Tongue (tissue), 1 donor: ENCODE measurements at regions not wholly inside any gene's neighbourhood (a gene's known extent, or its start where the extent isn't known, plus 50 kb on each side); places are given as distances from the start of the nearest gene placed in this dataset.
"Not testable (repeated sequence)": the region's sequence is repeated elsewhere in the genome, so short reads cannot be mapped to it uniquely, and the experiment has no call there.

ENCODE experiments used
- DNase-seq: peaks from one replicate; pipeline ENCODE4 v3.0.0-alpha.2; 2015

GRCh38 chr3:177626045-177626444, 428.8 kb upstream of the TBL1XR1 start:
- no peak for DNase-seq

- not testable (repeated sequence) for DNase-seq
Observed at GRCh38 chr3:177628095-177628719, 430.9 kb upstream of the TBL1XR1 start.

GRCh38 chr3:177629276-177629675, 432.0 kb upstream of the TBL1XR1 start:
- DNase-seq: no peak

GRCh38 chr3:177633671-177634207, 436.5 kb upstream of the TBL1XR1 start:
- DNase-seq: no peak

GRCh38 chr3:177635601-177636106, 438.4 kb upstream of the TBL1XR1 start:
- DNase-seq: not testable (repeated sequence)

GRCh38 chr3:177640319-177640965, 443.2 kb upstream of the TBL1XR1 start:
- DNase-seq: no peak

GRCh38 chr3:177641206-177641605, 443.9 kb upstream of the TBL1XR1 start:
- DNase-seq: no peak

- no peak for DNase-seq
Observed at GRCh38 chr3:177642042-177642803, 444.9 kb upstream of the TBL1XR1 start.

GRCh38 chr3:177642804-177643125, 445.5 kb upstream of the TBL1XR1 start:
- no peak for DNase-seq

GRCh38 chr3:177646749-177647148, 449.5 kb upstream of the TBL1XR1 start:
- no peak for DNase-seq

GRCh38 chr3:177647341-177647740, 450.1 kb upstream of the TBL1XR1 start:
- DNase-seq: no peak

GRCh38 chr3:177647876-177648275, 450.6 kb upstream of the TBL1XR1 start:
- no peak for DNase-seq

- peak; percentile 44 for DNase-seq
Observed at GRCh38 chr3:177652556-177653291, 455.4 kb upstream of the TBL1XR1 start.

GRCh38 chr3:177657243-177657642, 460.0 kb upstream of the TBL1XR1 start:
- no peak for DNase-seq

- DNase-seq: no peak
Observed at GRCh38 chr3:177658354-177658753, 461.1 kb upstream of the TBL1XR1 start.

- DNase-seq: not testable (repeated sequence)
Observed at GRCh38 chr3:177664380-177665103, 467.3 kb upstream of the TBL1XR1 start.

GRCh38 chr3:177665122-177665808, 468.0 kb upstream of the TBL1XR1 start:
- no peak for DNase-seq

- no peak for DNase-seq
Observed at GRCh38 chr3:177672252-177672911, 475.1 kb upstream of the TBL1XR1 start.

- peak; percentile 66 for DNase-seq
Observed at GRCh38 chr3:177673112-177673914, 476.0 kb upstream of the TBL1XR1 start.

- no peak for DNase-seq
Observed at GRCh38 chr3:177674186-177674585, 476.9 kb upstream of the TBL1XR1 start.
